ENCODE measurements at regions not wholly inside any gene's neighbourhood (a gene's known extent, or its start where the extent isn't known, plus 50 kb on each side); places are given as distances from the start of the nearest gene placed in this dataset.

DNA sequence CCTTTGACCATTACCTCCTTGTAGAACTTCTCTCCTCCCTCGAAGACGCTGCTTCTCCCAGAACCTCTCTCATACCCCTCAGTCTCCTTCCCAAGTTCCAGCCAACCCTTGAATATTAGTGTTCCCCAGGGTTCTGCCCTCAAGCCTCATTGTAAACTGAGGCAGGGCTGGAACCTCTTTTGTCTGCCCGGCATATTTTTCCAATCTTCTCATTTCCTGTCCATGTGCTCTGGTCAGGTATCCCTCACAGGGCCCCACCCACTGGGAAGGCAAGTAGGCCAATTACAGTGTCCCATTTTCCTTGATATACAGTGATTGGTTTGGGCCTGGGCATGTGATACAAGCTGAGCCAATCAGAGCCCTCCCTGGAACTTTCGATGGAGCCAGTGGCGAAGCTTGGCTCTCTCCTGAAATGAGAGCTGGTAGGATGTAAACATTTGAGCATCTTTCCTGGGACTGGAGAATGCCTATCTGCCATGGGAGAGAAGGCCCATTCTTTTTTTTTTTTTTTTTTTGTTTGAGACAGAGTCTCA is 57.1 kb upstream of the ID3 start:
- no peak for TF ChIP-seq SMC3 (IDR thresholded peaks at IDR 0.05; ENCODE audit: low read depth, low read length)
- TF ChIP-seq POLR2A (IDR thresholded peaks at IDR 0.05; ENCODE audit: low read depth, low read length), result no peak
- TF ChIP-seq, protein P1, sequence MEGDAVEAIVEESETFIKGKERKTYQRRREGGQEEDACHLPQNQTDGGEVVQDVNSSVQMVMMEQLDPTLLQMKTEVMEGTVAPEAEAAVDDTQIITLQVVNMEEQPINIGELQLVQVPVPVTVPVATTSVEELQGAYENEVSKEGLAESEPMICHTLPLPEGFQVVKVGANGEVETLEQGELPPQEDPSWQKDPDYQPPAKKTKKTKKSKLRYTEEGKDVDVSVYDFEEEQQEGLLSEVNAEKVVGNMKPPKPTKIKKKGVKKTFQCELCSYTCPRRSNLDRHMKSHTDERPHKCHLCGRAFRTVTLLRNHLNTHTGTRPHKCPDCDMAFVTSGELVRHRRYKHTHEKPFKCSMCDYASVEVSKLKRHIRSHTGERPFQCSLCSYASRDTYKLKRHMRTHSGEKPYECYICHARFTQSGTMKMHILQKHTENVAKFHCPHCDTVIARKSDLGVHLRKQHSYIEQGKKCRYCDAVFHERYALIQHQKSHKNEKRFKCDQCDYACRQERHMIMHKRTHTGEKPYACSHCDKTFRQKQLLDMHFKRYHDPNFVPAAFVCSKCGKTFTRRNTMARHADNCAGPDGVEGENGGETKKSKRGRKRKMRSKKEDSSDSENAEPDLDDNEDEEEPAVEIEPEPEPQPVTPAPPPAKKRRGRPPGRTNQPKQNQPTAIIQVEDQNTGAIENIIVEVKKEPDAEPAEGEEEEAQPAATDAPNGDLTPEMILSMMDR (conservative IDR thresholded peaks at IDR 0.05; ENCODE audit: low read depth, low read length), result no peak
- TF ChIP-seq, protein P2, sequence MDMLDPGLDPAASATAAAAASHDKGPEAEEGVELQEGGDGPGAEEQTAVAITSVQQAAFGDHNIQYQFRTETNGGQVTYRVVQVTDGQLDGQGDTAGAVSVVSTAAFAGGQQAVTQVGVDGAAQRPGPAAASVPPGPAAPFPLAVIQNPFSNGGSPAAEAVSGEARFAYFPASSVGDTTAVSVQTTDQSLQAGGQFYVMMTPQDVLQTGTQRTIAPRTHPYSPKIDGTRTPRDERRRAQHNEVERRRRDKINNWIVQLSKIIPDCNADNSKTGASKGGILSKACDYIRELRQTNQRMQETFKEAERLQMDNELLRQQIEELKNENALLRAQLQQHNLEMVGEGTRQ (IDR thresholded peaks at IDR 0.05; ENCODE audit: low read depth, low read length), result peak; percentile 71
- no peak for TF ChIP-seq RFX5 (IDR thresholded peaks at IDR 0.05; ENCODE audit: low read depth, low read length)
- TF ChIP-seq, protein P3, sequence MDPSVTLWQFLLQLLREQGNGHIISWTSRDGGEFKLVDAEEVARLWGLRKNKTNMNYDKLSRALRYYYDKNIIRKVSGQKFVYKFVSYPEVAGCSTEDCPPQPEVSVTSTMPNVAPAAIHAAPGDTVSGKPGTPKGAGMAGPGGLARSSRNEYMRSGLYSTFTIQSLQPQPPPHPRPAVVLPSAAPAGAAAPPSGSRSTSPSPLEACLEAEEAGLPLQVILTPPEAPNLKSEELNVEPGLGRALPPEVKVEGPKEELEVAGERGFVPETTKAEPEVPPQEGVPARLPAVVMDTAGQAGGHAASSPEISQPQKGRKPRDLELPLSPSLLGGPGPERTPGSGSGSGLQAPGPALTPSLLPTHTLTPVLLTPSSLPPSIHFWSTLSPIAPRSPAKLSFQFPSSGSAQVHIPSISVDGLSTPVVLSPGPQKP (IDR thresholded peaks at IDR 0.05; ENCODE audit: borderline replicate concordance, low read depth, low read length), result no peak
- TF ChIP-seq CEBPB (IDR thresholded peaks at IDR 0.05; ENCODE audit: low read depth, low read length), result no peak
- no peak for TF ChIP-seq RCOR1 (IDR thresholded peaks at IDR 0.05; ENCODE audit: insufficient replicate concordance, low read length)
- no peak for TF ChIP-seq CHD1 (IDR thresholded peaks at IDR 0.05; ENCODE audit: low read depth, low read length)
- no peak for TF ChIP-seq BHLHE40 (IDR thresholded peaks at IDR 0.05; ENCODE audit: low read depth, low read length)
- no peak for TF ChIP-seq MXI1 (IDR thresholded peaks at IDR 0.05; ENCODE audit: borderline replicate concordance, low read depth, low read length)
- TF ChIP-seq RAD21 (IDR thresholded peaks at IDR 0.05; ENCODE audit: low read length), result no peak
- no peak for TF ChIP-seq MAZ (IDR thresholded peaks at IDR 0.05; ENCODE audit: borderline replicate concordance, low read depth, low read length)
